ENCODE measurements at regions not wholly inside any gene's neighbourhood (a gene's known extent, or its start where the extent isn't known, plus 50 kb on each side); places are given as distances from the start of the nearest gene placed in this dataset.

- H3K79me2 ChIP-seq (ENCODE audit: insufficient read depth): no peaks in the 10 kb centered on the region
- no peaks in the 10 kb centered on the region for H3K9me2 ChIP-seq (ENCODE audit: insufficient read depth)
- no peak overlapping the region for H3K4me3 ChIP-seq
- no peaks in the 10 kb centered on the region for H4K20me1 ChIP-seq (ENCODE audit: insufficient read depth)
- H3K27ac ChIP-seq: no peak overlapping the region
- H2AFZ ChIP-seq: no peak overlapping the region
- no peak overlapping the region for H3K4me2 ChIP-seq (ENCODE audit: unreplicated experiment)
- peaks cover 6% of the 10 kb centered on the region; the same call in 1 of the 2 replicates for H3F3A ChIP-seq (ENCODE audit: insufficient read depth)
- TF ChIP-seq EZH2 (IDR thresholded peaks at IDR 0.05; ENCODE audit: insufficient read depth, poor library complexity, severe bottlenecking) (no peak), EZH2phosphoT487 (IDR thresholded peaks at IDR 0.05; ENCODE audit: insufficient read depth, low read depth) (no peak)
- H3K4me1 ChIP-seq (ENCODE audit: insufficient read depth): peaks cover 7% of the 10 kb centered on the region; the same call in 1 of the 2 replicates
- no peak overlapping the region for H3K9ac ChIP-seq
- no peaks in the 10 kb centered on the region for H3K27me3 ChIP-seq (replicated peaks; ENCODE audit: insufficient read depth)
- WGBS, 2 experiments (ENCODE audit: low coverage in 1 of 2, low lambda C conversion rate in 2 of 2, missing lambda C conversion rate in 2 of 2): 96 to 97% methylated on average over 2 of the region's 2 CpGs
- H3K36me3 ChIP-seq (ENCODE audit: low read depth): no peaks in the 10 kb centered on the region
- no peaks in the 10 kb centered on the region for H3K9me3 ChIP-seq (ENCODE audit: low read depth)
- in situ Hi-C loops (cut with MboI): no loop called here
- no peak for DNase-seq
These were observed 81.5 kb upstream of the GNAI1 start for GRCh38 chr7:80053124-80053523.

DNA sequence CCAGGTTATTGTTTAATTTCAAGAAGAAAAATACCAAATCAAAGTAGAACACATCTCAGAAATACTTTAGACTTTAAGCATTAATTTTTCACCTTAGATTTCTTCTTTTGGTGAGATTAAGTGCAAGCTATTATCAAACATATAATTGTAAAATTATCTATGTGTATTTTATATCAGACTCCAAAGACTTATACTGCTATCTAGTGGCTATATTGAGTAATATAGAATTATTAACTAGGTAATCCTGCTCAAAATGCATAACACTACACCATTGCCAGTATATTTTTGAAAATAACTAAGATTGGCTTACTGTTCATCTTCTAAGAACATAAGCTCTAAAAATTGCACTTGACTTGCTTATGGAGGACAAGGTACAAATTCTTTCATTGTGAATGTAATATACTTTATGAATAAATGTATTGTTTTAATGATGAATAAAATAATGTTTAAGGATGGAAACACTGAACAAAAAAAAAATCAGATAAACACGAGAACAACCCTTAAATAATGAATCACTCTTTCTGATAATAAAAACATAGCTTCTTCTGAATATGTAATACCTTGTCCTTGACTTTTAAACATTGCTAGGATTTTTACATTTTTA lies 86.7 kb upstream of the GNAI1 start:
- Histone ChIP-seq H3K4me2 (ENCODE audit: unreplicated experiment) (no peak overlapping the region), H3K27me3 (replicated peaks; ENCODE audit: insufficient read depth) (no peaks in the 10 kb centered on the region), H3K9ac (no peak overlapping the region), H4K20me1 (ENCODE audit: insufficient read depth) (no peaks in the 10 kb centered on the region), H3K9me2 (ENCODE audit: insufficient read depth) (no peaks in the 10 kb centered on the region), H3K79me2 (ENCODE audit: insufficient read depth) (no peaks in the 10 kb centered on the region), H3K9me3 (ENCODE audit: low read depth) (no peaks in the 10 kb centered on the region), H3F3A (ENCODE audit: insufficient read depth) (no peaks in the 10 kb centered on the region), H3K4me1 (ENCODE audit: insufficient read depth) (no peaks in the 10 kb centered on the region), H3K4me3 (no peak overlapping the region), H3K27ac (no peak overlapping the region), H3K36me3 (ENCODE audit: low read depth) (no peaks in the 10 kb centered on the region), H2AFZ (no peak overlapping the region)
- TF ChIP-seq EZH2 (IDR thresholded peaks at IDR 0.05; ENCODE audit: insufficient read depth, poor library complexity, severe bottlenecking) (no peak), EZH2phosphoT487 (IDR thresholded peaks at IDR 0.05; ENCODE audit: insufficient read depth, low read depth) (no peak)
- DNase-seq: peak; percentile 48
- in situ Hi-C loops (cut with MboI): loop anchor here (25.0 kb wide), 3 partner anchors 761 to 1536 kb away; no protein-coding TSS in a partner anchor
- 40 to 44% methylated on average over 1 of the region's 1 CpG for WGBS, 2 experiments (ENCODE audit: low coverage in 1 of 2, low lambda C conversion rate in 2 of 2, missing lambda C conversion rate in 2 of 2)

DNA sequence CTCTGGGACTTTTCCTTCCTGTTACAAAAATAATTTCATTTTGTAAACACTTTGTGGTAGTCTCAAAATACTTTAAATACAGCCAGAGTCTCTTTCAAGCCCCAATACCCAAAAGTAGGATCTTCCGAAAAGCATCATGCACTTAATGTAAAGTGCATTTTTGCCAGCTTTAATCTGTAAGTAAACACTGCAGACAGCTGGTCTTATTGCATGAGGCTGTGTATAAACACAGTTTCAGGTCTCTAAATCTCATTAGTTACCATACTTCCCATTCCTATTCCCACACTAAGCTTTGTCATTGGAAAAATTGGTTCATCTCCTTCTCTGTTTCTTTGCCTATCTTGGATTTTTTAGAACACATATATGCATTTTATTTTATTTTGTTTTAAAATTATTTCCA lies 87.6 kb upstream of the GNAI1 start:
- TF ChIP-seq EZH2 (IDR thresholded peaks at IDR 0.05; ENCODE audit: insufficient read depth, poor library complexity, severe bottlenecking): no peak
- no peak overlapping the region for H2AFZ ChIP-seq
- no peak overlapping the region for H3K4me3 ChIP-seq
- WGBS, 2 experiments (ENCODE audit: low coverage in 1 of 2, low lambda C conversion rate in 2 of 2, missing lambda C conversion rate in 2 of 2): 95 to 97% methylated on average over 1 of the region's 1 CpG
- no peak for DNase-seq
- H3K9me3 ChIP-seq (ENCODE audit: low read depth): no peaks in the 10 kb centered on the region
- no peaks in the 10 kb centered on the region for H3K79me2 ChIP-seq (ENCODE audit: insufficient read depth)
- H3K36me3 ChIP-seq (ENCODE audit: low read depth): no peaks in the 10 kb centered on the region
- H3K27ac ChIP-seq: no peak overlapping the region
- H4K20me1 ChIP-seq (ENCODE audit: insufficient read depth): no peaks in the 10 kb centered on the region
- no peaks in the 10 kb centered on the region for H3K27me3 ChIP-seq (replicated peaks; ENCODE audit: insufficient read depth)
- H3K9ac ChIP-seq: no peak overlapping the region
- in situ Hi-C loops (cut with MboI): loop anchor here (25.0 kb wide), 3 partner anchors 760 to 1535 kb away; no protein-coding TSS in a partner anchor
- no peaks in the 10 kb centered on the region for H3K9me2 ChIP-seq (ENCODE audit: insufficient read depth)
- no peaks in the 10 kb centered on the region for H3K4me1 ChIP-seq (ENCODE audit: insufficient read depth)
- H3F3A ChIP-seq (ENCODE audit: insufficient read depth): no peaks in the 10 kb centered on the region
- H3K4me2 ChIP-seq (ENCODE audit: unreplicated experiment): no peak overlapping the region

GRCh38 chr7:80044796-80045195 lies 89.8 kb upstream of the GNAI1 start:
- in situ Hi-C loops (cut with MboI): loop anchor here (25.0 kb wide), 3 partner anchors 757 to 1532 kb away; no protein-coding TSS in a partner anchor
- H3K27ac ChIP-seq: no peak overlapping the region
- H3K79me2 ChIP-seq (ENCODE audit: insufficient read depth): no peaks in the 10 kb centered on the region
- H3F3A ChIP-seq (ENCODE audit: insufficient read depth): no peaks in the 10 kb centered on the region
- H3K4me1 ChIP-seq (ENCODE audit: insufficient read depth): no peaks in the 10 kb centered on the region
- no peak overlapping the region for H3K4me3 ChIP-seq
- H3K27me3 ChIP-seq (replicated peaks; ENCODE audit: insufficient read depth): no peaks in the 10 kb centered on the region
- H3K9me3 ChIP-seq (ENCODE audit: low read depth): no peaks in the 10 kb centered on the region
- H3K9me2 ChIP-seq (ENCODE audit: insufficient read depth): no peaks in the 10 kb centered on the region
- DNase-seq: no peak
- no peak overlapping the region for H2AFZ ChIP-seq
- H3K36me3 ChIP-seq (ENCODE audit: low read depth): no peaks in the 10 kb centered on the region
- no peak overlapping the region for H3K9ac ChIP-seq
- 91% methylated on average over 4 of the region's 4 CpGs for WGBS, 2 experiments (ENCODE audit: low coverage in 1 of 2, low lambda C conversion rate in 2 of 2, missing lambda C conversion rate in 2 of 2)
- H3K4me2 ChIP-seq (ENCODE audit: unreplicated experiment): no peak overlapping the region
- no peaks in the 10 kb centered on the region for H4K20me1 ChIP-seq (ENCODE audit: insufficient read depth)
- TF ChIP-seq EZH2phosphoT487 (IDR thresholded peaks at IDR 0.05; ENCODE audit: insufficient read depth, low read depth) (no peak), EZH2 (IDR thresholded peaks at IDR 0.05; ENCODE audit: insufficient read depth, poor library complexity, severe bottlenecking) (no peak)

Data from GM23248 (cell line).